NCI-H2227 (cell line): ENCODE measurements at regions not wholly inside any gene's neighbourhood (a gene's known extent, or its start where the extent isn't known, plus 50 kb on each side); places are given as distances from the start of the nearest gene placed in this dataset.
"Not testable (repeated sequence)": the region's sequence is repeated elsewhere in the genome, so short reads cannot be mapped to it uniquely, and the experiment has no call there.

ENCODE experiments used
- DNase-seq: peaks from one replicate; lab custom pipeline; 2025; ENCODE audit not compliant: unreplicated experiment; lab: John Stamatoyannopoulos, UW

DNA sequence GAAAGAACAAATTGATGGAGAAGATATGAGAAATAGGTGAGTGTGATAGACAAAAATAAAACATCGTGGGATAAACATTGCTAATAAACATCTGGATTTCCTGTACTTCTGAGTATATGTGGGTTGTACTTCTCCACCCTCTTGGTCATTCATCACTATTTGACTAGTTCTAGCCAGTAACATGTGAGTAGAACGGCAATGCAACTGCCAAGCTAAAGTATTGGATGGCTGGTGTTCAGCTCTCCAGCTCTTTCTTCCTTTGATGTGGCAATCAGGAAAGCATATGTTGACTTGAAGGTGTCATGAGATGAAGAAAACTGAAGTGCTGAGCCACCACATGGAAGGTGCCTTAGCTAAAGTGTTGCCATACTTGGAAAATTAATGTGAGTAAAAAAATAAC is 144.9 kb downstream of the SCG2 start:
- no peak for DNase-seq

DNA sequence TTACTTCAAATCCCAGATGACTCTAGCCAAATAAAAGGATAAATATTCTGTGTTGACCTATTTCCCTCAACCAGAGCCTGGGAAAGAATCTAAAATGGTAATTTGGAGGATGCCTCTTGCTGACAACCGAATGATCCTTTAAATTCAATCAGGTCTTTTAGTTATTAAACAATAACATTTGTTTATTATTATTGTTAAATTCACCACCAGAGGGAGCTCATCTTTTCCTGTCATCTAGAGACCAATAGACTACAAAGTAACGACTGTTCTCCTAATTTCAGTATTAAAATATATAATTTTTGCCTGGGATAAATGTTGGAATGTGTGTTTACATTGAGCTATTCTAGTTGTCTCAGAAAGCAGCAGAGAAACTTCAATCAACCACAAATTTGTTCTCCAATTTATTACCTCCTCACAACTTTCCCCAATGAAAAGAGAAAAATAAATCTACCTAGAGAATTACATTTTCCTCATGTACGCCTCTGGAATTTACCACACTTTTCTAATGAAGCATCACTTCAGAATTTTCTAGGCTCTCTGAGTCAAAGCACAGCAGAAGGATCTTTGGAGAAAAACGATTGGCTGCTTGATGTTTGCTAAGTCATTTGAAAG is 142.7 kb downstream of the SCG2 start:
- peak; percentile 50 for DNase-seq

DNA sequence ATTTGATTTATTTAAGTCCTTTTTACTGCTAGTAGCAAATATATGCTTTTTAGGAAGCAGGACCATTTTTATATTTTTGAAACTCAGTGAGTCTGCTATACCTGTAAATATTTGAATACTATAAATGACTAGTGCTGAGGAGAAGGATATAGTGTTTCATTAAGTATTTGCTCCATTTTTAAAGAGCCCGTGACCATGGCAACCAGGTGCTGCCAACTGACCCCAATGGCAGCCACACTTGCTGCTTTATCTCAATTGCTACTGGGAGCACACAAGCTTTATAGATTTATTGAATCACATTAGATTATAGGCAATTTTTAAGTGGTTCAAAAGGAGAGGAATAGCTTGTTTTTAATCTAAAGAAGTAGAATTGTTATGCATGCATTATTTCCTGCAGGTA is 142.0 kb downstream of the SCG2 start:
- peak; percentile 51 for DNase-seq

GRCh38 chr2:223460774-223461211 is 141.4 kb downstream of the SCG2 start:
- DNase-seq: peak; percentile 31

GRCh38 chr2:223464071-223464470 is 138.1 kb downstream of the SCG2 start:
- no peak for DNase-seq

DNA sequence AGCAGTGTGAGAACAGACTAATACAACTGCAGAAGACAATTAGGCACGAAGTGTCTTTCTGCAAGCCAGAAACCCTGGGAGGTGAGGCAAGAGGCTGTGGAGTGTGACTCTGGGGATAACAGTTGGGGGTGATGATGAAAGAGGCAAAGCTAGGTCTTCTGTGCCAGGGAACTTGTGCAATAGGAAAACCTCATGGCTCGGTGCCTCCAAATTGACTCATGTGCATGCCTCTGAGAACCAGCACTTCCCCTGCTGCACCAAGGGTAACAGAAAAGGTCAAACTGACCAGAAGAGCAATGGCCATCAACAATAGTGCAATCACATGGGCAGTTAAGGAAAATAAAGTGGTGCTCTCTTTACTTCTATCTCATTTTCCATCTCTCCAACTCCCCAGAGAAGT is 136.4 kb downstream of the SCG2 start:
- DNase-seq: no peak

GRCh38 chr2:223467196-223467595 is 135.0 kb downstream of the SCG2 start:
- no peak for DNase-seq

GRCh38 chr2:223469270-223470046 is 132.7 kb downstream of the SCG2 start:
- no peak for DNase-seq

GRCh38 chr2:223470602-223471001 is 131.6 kb downstream of the SCG2 start:
- DNase-seq: no peak

DNA sequence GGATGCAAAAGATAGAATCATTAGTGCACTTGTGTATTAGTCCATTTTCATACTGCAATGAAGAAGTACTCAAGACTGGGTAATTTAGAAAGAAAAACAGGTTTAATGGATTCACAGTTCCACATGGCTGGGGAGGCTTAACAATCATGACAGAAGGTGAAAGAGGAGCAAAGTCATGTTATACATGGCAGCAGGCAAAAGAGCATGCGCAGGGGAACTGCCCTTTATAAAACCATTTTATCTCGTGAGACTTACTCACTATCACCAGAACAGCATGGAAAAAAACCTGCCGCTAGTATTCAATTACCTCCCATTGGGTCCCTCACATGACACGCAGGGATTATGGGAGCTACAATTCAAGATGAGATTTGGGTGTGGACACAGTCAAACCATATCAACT is 129.4 kb downstream of the SCG2 start:
- DNase-seq: no peak

GRCh38 chr2:223474893-223475292 is 127.3 kb downstream of the SCG2 start:
- DNase-seq: no peak

- DNase-seq: no peak
Measured at GRCh38 chr2:223475901-223476300, 126.3 kb downstream of the SCG2 start.

GRCh38 chr2:223477318-223477717 is 124.8 kb downstream of the SCG2 start:
- no peak for DNase-seq

GRCh38 chr2:223481486-223481885 is 120.7 kb downstream of the SCG2 start:
- DNase-seq: no peak

DNA sequence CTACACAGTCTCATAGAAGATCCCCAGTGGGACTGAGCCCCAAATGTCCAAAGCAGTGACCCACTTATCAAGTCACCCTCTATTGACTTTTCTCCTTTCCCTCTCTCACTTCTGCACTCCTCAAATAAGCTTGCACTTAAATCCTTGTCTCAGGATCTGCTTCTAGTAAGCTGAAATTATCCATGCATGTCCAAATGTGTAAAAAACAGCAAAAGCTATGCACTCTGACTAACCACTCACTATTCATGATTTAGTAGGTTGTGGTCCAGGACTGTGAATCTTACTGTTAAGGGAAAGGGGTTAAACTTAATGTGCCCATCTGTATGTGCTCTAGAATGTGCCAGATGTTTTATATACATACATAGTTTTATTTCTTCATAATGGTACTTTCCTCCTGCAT is 115.4 kb downstream of the SCG2 start:
- DNase-seq: no peak

DNA sequence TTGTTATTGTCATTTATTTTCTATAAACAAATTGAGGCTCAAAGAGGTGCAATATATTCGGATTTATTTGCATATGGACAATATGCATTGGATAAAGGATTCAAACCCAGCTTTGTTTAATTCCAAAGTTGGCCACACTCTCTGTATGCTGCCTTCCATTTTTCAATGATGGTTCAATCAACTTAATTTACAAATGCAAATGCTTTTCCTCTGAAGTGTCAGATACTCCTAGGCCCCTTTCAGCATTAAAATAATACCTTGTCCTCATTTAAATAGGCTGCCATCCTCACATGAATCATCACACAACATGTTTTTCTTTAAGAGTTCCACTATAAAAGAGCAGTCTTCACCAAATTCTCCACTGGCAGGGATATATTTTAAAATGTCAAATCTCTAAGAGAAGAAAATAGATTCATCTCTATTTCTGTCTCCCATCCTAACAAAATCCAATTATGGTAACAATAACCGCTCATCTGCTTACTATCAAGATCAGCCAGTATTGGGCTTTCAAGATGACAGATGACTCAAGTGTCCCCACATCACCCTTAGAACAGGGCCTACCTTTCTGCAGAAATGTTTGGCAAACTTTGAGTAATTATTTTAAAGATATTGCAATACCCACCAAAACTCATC is 114.8 kb downstream of the SCG2 start:
- no peak for DNase-seq

DNA sequence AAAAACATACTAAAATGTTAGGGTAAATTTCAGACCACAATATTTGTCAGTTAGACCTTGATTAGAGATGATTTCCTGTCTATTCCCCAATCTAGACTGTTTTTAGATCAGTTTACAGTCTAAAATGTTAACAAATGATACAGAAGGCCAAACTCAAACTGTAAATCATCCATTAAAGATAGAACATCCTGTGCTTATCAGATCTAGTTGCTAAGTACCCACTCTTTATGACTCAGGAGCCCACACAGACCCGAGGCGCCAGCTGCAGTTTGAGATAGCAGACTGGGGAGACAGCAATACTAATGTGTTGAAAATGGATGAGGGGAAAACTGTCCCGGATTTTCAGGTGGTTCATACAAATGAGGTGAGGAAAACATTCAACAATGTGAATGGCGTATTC is 113.3 kb downstream of the SCG2 start:
- DNase-seq: no peak

- DNase-seq: no peak
Measured at GRCh38 chr2:223494496-223494895, 107.7 kb downstream of the SCG2 start.

DNA sequence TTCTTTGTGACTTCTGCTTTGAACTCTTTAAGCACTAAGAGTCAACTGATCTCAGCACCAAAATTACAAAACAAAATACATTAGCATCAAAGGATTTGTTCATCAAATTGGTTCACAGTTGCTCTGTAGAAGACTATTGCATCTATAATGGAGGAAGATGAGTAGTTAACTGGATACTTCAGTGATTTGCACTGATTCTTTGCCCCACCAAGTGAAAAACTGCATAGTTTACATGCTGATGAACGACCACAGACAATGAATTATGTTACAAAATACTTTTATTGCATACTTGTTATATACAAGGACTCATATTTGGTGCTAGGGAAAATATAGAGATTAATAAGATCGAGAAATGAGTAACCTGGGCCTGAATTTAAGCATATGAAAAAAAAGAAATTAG is 107.2 kb downstream of the SCG2 start:
- DNase-seq: no peak

DNA sequence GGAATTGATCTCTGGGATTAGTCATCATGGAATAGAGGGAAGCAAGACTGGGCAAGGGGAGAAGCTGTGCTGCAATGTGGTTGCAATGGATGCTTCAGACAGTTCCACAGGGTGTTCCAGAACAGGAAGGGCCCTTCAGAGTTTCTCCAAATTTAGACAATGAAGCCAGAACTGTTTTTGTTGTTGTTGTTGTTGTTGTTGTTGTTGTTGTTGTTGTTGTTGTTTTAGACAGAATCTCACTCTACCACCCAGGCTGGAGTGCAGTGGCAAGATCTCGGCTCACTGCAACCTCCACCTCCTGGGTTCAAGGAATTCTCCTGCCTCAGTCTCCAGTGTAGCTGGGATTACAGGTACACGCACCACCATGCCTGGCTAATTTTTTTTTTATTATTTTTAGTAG is 105.3 kb downstream of the SCG2 start:
- not testable (repeated sequence) for DNase-seq

DNA sequence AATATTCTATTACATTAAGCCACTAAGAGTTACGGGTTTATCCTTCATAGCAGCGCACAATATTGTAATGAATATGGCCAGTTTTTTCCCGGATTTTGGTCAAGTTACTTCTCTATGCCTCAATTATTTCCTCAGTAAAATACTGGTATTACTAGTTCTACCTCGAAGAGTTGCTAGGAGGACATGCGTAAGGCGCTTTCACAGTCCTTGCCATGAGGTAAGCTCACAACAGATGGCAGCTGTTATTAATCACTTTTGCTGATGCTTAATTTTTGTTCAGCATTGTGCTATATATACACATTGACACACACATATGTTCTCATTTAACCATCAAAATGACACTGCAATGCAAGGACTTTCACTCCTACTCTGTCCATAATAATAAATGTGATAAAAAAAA is 101.5 kb downstream of the SCG2 start:
- no peak for DNase-seq

DNA sequence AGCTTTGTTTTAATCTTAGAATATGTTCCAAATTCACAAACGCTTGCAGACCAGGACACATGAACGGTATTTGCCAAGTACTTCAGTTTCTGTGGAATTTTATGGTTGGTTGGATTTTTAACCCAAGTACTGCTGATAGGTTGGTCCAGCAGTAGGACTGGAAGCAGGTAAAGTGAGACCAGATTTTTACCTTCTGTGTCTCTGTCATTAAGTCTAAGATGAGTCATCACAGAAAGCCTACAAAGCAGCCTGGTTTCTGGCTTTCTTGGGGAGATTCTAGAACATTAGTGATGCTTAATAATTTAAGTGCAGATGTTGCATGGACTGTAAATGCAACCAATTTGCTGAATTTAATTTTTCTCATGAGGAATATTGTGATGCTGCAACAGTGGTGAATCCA is 100.5 kb downstream of the SCG2 start:
- no peak for DNase-seq
